ENCODE measurements at regions not wholly inside any gene's neighbourhood (a gene's known extent, or its start where the extent isn't known, plus 50 kb on each side); places are given as distances from the start of the nearest gene placed in this dataset.

DNA sequence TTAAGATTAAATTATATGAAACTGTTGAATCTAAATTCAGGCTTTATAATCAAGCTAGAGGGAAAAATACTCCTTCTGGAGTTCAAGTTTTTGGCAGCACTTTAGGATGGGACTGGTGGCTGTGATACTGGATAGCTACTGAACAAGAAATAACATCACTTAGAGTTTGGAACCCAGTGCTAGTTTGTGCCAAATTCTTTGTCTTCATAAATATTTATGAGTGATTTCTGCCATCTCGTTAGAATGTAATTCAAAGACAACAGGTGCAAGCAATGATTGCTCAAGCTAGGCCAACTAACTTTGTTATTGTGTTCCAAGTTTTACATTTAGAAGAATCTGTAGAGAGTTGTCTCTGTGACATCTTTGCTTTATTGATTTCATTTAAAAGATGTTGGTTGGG lies 417.9 kb downstream of the FAT4 start:
- TF ChIP-seq POLR2A (IDR thresholded peaks at IDR 0.05) (no peak), POLR2AphosphoS5 (IDR thresholded peaks at IDR 0.05) (no peak)
- TF ChIP-seq, protein P1, sequence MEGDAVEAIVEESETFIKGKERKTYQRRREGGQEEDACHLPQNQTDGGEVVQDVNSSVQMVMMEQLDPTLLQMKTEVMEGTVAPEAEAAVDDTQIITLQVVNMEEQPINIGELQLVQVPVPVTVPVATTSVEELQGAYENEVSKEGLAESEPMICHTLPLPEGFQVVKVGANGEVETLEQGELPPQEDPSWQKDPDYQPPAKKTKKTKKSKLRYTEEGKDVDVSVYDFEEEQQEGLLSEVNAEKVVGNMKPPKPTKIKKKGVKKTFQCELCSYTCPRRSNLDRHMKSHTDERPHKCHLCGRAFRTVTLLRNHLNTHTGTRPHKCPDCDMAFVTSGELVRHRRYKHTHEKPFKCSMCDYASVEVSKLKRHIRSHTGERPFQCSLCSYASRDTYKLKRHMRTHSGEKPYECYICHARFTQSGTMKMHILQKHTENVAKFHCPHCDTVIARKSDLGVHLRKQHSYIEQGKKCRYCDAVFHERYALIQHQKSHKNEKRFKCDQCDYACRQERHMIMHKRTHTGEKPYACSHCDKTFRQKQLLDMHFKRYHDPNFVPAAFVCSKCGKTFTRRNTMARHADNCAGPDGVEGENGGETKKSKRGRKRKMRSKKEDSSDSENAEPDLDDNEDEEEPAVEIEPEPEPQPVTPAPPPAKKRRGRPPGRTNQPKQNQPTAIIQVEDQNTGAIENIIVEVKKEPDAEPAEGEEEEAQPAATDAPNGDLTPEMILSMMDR (IDR thresholded peaks at IDR 0.05): no peak
